GM18870 (cell line): ENCODE measurements at regions not wholly inside any gene's neighbourhood (a gene's known extent, or its start where the extent isn't known, plus 50 kb on each side); places are given as distances from the start of the nearest gene placed in this dataset.

ENCODE experiments used
- ATAC-seq: cut with Tn5 transposase; IDR thresholded peaks from one replicate; pipeline ENCODE4 v1.9.1; 2021; ENCODE audit warnings: moderate library complexity; ENCODE audit not compliant: unreplicated experiment

DNA sequence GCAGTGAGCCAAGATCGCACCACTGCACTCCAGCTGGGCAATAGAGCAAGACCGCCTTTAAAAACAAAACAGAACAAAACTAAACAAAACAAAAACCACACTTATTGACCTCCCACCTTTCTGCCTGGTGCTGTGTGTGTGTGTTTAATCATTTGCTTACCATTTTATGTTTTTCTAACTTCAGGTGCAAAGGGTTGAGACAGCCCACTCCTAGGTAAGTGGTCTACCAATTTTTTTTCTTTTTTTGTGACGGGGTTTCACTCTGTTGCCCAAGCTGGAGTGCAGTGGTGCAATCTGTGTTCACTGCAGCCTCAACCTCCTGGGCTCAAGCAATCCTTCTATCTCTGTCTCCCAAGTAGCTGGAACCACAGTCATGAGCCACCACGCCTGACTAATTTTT, 65.8 kb downstream of the SALL1 start:
- no peak for ATAC-seq

DNA sequence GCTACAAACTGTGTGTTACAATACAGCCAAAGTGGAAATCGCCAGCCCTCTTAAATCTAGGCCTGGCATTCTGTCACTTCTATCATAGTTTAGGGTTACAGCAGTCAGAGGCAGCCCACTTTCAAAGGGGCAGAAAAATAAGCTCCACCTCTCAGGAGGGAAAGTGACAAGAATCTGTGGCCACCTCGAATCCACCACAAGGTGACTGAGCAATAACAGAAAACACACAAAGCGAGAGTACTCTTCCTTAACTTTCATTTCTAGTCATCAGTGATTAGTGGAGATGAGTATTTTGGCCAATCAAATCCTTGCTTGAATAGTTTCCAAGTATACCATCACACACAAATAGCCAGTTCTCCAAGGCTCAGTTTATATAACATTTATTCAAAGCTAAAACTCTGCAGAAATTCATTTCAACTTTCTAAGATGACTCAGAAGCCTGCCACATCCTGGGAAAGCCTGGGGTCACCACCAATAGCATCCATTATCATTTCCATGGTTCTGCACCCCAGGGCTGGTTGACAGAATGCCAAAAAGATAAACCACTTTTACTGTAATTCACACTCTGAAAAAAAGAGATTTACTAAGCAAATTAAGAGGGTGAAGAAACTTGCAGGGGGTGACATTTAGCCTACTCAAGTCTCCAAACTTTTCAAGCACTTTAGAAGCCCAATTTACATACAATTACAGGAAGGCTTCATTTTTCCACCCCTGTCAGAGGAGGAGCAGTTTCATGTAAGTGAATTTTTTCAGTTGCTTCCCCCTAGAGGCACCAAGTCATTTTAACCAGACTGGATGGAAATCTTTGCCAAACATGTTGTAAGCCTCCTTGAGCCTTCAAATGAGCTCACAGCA, 66.8 kb downstream of the SALL1 start:
- no peak for ATAC-seq

DNA sequence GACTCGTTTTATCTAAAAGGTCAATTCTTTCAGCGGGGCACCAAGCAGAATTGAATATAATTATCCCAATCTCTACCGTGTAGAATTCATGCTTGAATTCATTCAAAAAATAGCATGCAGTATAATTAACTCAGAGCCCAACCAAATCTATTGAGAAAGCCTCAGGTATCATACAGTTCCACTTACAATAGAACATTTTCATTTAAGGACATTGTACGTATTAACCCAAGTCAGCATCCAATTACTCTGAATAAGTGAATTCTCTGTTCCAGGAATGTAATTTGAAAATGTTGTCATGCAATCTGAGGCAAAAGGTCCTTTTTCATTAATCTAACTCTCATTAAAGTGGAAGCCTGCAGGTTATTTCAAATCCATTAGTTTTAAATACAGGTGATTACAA, 78.5 kb downstream of the SALL1 start:
- ATAC-seq: no peak

DNA sequence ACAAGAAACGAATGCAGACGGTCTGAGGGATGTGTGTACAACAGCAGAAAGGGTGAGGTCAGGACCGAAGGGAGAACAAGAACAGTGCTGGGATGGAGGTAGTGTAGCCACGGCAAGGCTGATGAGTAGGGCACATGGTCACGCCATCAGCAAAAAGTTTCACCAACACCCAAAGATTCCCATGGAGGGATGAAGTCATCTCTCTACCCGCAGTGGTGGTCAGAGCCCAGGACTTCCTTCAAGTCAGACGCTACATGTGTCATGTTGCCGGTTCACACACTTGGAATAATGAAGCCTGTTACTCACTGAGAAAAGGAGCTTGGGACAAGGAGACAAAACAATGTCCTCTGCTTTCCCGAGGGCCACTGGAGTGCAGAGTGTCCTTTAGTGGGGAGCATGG, 79.7 kb downstream of the SALL1 start:
- ATAC-seq: no peak

DNA sequence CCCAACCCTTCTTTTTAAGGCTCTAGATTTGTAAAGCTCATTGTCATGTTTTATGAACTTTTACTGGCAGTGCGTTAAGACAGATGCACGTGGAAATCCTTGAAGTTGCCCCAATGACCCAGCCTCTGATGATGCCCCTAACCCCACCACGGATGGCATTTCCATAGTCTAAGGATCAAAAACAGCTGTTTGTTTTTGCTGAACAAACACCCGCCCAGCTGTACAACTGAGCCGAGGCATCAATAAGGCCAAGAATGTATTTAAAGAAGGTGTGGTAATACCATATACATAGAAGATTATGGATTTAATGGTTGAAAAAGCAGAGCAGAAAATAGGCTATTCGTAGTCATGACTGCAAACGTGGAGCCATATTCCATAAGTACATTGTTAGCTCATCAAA, 83.7 kb downstream of the SALL1 start:
- no peak for ATAC-seq

DNA sequence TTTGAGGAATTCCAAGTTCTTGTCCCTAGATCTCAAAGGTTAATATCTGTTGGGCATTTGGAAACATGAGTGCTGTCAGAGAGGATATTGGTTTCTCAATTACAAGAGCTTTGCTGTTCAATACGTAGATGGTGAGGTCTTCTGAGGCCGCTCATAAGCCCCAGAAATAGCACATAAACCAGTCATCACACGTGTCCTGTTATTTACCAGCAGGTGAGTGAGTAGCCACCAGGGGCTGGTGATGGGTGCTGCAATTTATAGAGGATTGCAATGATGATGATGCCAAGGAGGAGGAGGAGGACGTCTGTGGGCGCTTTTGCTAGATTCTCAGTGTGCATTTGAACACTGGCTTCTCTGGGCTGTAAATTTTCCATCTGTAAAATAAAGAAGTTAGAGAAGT, 89.0 kb downstream of the SALL1 start:
- ATAC-seq: no peak

DNA sequence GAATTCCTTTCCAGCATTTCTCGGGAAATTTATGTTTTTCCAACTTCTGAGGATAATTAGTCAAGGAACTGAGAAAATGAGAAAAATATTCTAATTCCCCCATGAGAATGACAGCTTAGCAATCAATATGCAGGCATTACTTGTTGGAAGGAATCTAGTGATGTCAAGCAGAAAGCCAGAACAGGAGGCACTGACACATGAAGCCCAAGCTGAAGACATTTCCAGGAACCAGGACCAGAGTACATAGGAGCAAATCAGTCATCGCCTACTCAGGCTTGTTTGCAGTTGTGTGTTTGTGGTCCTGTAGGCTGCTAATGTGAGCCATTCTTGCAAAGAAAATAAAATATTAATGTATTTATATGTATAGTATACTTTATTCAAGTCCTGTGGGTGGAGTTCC, 89.7 kb downstream of the SALL1 start:
- ATAC-seq: no peak

DNA sequence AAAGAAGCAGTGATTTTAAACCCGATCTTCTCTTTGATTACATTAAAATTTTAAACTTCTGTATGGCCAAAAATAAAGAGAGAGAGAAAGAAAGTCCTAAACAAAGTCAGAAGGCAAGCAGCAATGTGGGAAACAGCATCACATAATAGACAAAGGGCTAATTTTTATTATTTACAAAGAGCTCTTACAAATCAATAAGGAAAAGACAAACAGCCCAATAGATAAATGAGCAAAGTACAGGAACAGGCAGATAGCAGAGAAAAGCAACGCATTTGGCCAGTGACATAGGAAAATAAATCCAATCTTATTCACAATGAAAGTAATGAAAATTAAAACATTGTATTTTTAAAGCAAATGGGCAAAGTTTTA, 93.1 kb downstream of the SALL1 start:
- ATAC-seq: no peak

DNA sequence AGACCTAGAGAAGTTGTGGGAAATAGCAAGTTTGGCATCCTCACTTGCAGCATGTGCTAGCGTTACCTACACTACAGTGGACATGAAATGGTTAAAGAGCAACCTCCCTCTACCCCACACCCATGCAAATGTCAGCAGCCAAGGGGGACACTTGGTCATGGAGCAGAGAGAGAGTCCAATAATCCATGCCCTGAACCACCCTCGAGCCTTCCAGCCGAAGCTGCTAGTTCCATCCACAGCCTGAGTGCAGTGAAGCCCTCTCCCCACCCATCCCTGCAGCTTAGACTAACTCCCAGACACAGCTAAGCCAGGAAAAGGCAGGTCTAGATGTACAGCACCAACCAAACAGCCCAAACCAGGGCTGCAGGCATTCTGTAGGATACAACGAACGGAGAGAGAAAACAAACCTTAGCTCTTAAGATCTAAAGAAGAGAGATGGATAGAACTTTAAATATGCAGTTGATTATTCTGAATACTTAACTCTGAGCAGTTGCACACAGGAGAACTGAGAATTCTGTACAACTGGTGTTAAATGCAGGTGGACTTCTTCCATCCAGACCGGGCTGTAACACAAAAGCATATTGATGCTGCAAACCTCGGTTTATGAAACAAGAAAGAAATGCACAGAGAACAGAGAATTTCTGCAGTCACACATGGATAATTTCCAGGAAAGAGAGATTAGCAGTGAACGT, 93.8 kb downstream of the SALL1 start:
- no peak for ATAC-seq

DNA sequence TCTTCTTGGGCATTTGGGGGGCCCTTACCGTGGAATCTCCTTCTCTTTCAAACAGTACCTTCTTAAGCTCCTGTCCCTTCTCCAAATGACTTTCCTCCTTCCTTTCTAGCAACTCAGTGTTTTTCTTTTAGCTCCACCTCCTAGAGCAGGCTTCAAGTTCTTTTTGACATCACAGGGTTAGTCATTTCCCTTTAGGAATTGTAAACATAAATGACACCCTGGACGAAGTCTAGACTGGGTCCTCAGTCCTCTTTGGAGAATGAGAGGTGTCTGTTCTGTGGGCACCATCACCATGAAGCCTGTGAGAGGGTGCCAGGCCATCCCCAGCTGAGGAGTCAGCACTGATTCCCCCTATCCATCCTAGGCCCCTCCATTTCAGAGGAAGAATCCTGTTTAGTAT, 94.7 kb downstream of the SALL1 start:
- ATAC-seq: no peak

DNA sequence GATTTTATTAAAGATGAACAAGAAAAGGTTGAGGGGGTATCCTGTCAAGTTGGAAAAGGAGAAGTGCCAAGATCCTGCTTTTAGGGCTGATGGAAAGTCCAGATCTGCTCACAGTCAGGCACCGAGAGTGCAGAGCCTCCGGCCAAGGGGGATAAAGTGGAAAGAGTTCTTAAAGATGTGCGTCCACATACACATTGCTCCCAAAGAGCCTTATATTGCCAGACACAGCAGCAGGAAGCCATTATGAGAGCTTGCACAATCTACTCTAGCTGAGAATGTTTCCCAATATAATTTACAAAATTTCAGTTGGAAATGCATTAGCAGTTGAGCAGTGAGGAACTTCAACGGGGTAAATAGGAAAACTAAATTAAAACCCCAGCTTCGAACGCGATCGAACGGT, 95.6 kb downstream of the SALL1 start:
- no peak for ATAC-seq

DNA sequence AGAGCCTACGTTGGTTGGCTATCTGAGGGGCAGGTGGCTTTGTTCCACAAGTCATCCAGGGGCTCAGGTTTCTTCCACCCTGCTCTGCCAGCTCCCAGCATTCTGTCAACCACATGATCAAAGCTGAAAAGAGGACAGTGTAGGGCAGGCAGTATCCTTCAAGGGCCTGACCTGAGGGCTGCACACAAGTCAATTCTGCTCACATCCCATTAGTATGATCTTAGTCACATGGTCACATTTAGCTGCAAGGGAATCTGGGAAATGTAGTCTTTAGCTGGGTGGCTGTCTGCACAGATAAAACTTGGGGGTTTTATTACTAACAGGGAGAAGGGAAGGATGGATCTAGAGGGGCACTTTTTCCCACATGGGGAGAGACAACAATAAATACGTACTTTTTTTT, 97.3 kb downstream of the SALL1 start:
- no peak for ATAC-seq

DNA sequence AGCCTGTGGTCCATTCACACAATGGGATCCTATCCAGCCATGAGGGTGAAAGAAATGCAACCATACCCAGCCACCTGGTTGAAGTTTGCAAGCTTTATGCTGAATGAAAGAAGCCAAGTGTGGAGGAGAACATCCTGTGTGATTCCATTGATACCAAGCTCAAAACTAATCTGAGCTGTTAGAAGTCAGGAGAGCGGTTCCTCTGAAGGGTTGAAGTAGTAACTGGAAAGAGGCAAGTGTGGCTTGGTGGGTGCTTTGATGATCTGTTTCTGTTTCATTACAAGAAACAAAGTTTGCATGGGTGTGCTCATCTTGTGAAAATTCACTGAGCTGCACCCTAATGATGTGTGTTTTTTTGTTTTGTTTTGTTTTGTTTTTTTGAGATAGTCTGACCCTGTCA, 99.4 kb downstream of the SALL1 start:
- ATAC-seq: no peak

DNA sequence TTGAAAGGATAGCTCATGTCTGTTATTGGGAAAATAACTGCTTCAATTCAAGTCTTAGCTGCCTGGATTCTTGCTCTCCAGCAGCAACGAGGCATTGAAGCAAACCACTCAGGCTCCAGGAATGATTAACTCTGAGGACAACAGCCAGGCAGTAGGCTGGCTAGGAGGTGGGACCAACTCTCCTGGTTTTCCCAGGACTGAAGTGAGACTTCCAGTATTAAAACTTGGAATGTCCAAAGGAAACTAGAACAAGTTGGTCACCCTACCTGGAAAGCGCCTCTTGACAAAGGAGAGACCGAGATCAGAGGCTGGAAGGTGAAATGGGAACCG, 100.7 kb downstream of the SALL1 start:
- ATAC-seq: no peak

DNA sequence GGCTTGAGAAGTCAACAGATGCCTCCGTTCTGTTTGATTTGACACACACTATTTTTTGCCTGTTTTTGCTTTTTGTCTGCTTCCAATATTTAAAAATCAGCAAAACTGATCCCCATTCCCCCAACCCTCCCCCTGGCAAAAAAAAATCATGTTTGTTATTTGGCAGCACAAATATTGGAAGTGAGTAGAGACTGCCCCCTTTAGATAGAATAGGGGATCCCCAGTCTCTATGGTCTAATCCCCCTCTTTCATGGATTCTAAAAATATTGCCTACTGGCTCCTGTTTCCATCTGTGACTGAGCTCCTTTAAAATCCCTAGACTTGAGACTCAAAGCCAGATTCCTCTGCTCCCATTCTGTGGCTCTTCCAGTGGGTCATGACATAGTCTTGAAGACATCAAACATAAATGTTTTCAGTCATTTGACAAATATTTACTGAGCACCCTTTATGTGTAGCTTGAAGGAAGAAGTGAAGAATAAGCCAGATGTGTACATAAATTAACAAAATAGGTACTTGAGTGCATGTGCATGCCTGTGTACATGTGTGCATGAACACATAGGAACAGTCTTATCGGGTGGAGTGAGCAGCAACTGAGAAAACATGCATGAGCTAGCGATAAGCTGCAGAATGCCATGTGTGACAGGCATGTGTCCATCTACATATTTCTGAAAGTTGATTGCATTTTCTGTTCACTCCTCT, 101.2 kb downstream of the SALL1 start:
- ATAC-seq: no peak

DNA sequence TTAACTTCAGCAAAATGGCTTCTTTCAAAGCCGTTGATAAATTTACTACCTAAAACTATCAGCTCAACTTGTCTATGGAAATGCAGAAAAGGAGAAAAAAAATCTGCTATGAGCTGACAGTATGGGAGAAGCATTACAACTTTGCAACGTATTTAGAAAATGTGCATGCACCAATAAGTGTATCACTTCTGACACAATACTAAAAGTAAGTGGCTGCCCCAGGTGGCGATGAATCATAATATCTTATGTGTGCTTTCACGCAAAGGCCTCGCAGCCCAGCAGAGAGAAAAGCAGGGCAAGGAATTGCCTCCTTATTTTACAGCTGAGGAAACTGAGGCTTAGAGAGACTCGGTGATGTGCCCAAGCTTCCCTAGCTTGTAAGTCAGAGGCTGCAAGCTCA, 101.8 kb downstream of the SALL1 start:
- ATAC-seq: no peak

DNA sequence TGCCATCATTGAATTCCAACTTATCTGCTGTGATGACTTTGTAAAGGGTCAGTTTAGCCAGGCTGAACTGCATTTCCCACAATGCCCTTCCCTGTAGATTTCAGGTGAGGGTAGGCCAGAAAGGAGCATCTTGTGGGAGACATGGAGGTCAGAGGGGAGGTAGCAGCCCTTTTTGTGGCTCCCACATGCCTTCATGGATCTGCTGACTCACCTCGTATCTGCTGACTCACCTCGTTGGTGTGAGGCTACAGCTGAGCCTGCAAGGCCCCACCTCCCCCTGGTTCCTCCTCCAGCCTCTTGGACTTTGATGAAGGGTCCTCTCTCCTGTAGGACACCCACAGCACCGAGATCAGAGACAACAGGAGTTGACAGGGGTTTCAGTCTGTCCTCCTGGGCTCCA, 102.5 kb downstream of the SALL1 start:
- no peak for ATAC-seq

DNA sequence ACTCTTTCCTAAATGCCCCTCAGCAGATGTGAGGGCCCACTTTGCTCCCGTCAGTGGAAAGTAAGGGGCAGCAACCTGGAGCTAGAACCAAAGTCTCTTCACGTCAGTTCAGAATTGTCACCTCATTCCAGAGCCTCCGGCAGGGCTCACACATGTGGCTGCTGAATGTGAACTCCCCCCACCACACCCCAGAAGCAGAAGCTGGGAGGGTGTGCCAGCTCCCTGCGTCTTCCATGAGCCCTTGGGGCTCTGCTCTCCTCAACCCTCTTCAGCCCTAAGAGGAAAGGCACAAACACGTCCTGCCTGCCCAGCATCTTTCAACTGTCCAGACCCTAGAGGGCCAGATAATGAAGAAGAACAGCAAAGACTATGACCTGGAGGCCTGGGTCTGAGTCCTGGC, 105.3 kb downstream of the SALL1 start:
- ATAC-seq: no peak

DNA sequence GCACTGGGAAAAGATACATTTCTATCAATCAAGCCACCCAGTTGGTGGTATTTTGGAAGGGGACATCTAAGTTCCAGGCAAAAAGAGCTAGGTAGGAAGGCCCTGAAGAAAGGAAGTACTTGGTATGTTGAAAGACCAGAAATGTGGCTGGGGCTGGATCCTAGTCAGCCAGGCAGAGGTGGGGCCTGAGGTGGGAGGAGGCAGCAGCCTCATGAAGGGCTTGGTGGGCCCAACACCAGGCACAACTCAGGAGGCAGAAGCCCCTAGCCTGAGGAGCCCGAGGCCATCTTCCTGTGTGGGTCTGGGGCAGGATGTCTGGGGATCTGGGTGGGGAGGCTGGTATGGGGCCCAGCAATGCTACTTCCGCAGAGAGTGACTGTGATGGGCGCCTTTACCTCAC, 105.9 kb downstream of the SALL1 start:
- no peak for ATAC-seq

DNA sequence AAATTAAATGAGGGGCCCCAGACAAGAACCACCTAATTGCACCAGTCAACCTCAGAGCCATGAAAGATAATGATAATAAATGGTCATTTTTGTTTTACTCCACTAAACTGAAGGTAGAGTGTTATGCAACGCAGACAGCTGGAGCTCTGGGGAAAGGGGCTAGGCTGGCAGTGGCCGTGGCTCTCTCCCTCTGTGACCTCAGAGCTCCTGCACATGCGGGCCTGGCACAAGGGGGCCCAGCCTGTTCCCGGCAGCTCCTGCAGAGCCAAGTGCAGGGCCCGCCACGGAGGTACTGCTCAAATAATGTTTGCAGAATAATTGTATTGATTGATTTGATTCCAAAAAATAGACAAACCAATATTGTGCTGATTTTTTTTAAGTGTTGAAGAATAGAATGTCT, 109.5 kb downstream of the SALL1 start:
- no peak for ATAC-seq

DNA sequence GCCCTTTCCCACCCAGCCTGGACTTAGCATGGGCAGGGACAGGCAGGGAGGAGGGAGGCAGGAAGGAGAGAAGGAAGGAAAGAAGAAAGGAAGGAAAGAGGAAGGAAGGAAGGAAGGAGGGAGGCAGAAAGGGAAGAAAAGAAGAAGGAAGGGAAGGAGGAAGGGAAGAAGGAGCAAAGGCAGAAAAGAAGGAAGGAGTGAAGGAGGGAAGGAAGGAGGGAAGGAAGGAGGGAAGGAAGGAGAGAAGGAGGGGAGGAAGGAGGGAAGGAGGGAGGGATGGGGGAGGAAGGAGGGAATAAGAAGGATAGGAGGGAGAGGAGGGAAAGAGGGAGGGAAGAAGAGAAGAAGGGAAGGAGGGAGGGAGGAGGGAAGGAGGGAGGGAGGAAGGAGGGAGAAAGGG, 110.4 kb downstream of the SALL1 start:
- ATAC-seq: no peak

DNA sequence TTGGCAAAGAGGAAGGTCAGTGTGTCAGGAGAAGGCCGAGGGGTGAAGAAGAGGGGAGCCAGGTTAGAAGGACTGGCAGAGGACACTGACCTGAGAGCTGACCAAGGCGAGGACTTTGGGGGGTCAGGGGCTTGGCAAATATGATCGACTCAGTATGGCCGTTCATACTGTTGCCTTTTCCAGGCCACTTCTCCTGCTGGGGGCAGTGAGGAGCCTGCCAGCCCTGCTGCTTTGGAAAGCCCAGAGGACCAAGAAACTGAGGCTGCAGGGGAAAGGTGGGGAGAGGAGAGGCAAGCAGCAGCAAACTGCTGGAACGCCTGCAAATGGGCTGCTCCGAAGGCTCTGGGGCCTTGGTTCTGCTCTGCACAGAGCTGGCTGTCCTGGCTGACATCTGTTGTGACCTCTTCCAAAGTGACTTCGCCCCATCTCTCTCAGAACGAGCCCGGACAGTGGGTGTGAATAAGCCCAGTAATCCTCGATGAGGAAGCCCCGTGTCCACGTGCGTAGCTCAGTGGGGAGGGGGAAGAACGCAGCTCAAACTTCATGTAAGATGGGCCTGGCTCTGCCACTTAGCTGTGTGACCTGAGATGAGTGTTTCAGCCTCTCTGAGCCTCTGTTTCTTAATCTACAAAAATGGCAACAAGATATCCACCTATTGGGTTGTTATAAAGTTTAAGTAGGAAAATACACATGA, 111.3 kb downstream of the SALL1 start:
- no peak for ATAC-seq
